Right lobe of liver (tissue), 4 donors: ENCODE measurements at regions not wholly inside any gene's neighbourhood (a gene's known extent, or its start where the extent isn't known, plus 50 kb on each side); places are given as distances from the start of the nearest gene placed in this dataset.

Experiments used
- CTCF ChIP-seq, 4 donors: fragments of 200-600 bp in 3 of 4; fragments of 450-650 bp in 1 of 4; IDR thresholded peaks; one replicate each; pipeline versions ENCODE4 v1.5.1 to v1.8.0; 2016 to 2022; ENCODE audit warnings: antibody characterized with exemption in 4 of 4, mild to moderate bottlenecking in 2 of 4
- POLR2A ChIP-seq: fragments of 450-650 bp; IDR thresholded peaks from one replicate; pipeline ENCODE4 v1.6.1; 2017; ENCODE audit warnings: antibody characterized with exemption, mild to moderate bottlenecking
- donor health status: DM: no; HTN: no; CAD: no.
- donor health status: DM: no; HTN: no; CAD: no.
- donor health status: DM: no; HTN: yes; CAD: no.

GRCh38 chr3:66912306-66912705 is 85.8 kb upstream of the KBTBD8 start:
- TF ChIP-seq CTCF (IDR thresholded peaks at IDR 0.05) (no peak), POLR2A (no peak)
